GM18870 (cell line): ENCODE measurements at regions not wholly inside any gene's neighbourhood (a gene's known extent, or its start where the extent isn't known, plus 50 kb on each side); places are given as distances from the start of the nearest gene placed in this dataset.

Experiments used
- ATAC-seq: cut with Tn5 transposase; IDR thresholded peaks from one replicate; pipeline ENCODE4 v1.9.1; 2021; ENCODE audit warnings: moderate library complexity; ENCODE audit not compliant: unreplicated experiment

DNA sequence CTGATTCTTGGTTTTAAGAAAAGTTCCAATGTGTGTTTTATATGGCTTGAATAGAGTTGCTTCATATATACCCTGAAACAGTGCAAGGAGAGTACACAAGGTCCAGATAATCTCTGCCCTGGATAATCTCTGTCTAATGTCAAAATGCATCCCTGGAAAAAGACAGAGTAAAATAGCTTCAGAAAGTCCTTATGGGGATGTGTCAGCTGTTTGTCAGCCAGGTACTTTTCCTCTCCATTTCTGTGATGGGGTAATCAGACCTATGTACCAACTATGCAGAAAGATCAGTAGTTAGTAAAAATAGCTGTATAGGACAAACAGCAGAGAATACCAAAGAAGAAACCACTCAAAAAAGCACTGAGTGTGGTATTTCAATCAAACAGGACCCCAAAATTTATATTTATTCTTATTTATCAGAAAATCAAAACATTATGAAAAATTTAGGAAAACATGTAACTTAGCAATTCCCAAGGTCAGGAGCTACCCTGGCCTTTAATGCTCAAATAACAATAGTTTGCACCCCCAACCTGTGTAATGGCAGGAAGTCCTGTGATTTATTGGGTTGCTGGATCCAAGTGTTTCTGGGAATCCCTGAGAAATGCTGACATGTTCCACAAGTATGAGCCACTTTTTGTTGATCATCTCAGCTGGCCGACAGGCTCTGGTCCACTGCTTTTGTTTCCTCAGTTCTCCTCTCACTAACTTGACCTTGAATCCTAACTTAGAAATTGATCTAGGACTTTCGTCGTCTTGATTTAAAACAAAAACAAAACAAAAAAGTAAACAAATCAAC lies 69.6 kb downstream of the MDH1 start:
- ATAC-seq: no peak

GRCh38 chr2:63660060-63660459 lies 71.3 kb downstream of the MDH1 start:
- ATAC-seq: no peak

DNA sequence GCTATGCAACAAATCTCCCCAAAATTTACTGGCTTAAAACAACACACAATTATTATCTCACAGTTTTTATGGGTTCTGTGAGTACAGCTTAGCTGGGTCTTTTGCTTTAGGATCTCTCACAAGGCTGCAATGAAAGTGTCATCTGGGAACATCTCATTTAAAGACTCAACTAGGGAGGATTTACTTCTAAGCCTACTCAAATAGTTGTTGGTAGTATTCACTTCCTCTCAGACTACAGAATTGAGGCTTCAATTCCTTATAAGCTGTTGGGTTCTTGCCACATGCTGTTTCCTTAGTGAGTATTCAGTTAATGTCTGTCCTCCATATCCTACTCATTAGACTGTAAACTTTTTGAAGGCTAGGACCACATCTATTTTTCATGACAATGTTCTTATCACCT lies 72.3 kb downstream of the MDH1 start:
- ATAC-seq: no peak

GRCh38 chr2:63662028-63662804 lies 73.5 kb downstream of the MDH1 start:
- ATAC-seq: no peak

DNA sequence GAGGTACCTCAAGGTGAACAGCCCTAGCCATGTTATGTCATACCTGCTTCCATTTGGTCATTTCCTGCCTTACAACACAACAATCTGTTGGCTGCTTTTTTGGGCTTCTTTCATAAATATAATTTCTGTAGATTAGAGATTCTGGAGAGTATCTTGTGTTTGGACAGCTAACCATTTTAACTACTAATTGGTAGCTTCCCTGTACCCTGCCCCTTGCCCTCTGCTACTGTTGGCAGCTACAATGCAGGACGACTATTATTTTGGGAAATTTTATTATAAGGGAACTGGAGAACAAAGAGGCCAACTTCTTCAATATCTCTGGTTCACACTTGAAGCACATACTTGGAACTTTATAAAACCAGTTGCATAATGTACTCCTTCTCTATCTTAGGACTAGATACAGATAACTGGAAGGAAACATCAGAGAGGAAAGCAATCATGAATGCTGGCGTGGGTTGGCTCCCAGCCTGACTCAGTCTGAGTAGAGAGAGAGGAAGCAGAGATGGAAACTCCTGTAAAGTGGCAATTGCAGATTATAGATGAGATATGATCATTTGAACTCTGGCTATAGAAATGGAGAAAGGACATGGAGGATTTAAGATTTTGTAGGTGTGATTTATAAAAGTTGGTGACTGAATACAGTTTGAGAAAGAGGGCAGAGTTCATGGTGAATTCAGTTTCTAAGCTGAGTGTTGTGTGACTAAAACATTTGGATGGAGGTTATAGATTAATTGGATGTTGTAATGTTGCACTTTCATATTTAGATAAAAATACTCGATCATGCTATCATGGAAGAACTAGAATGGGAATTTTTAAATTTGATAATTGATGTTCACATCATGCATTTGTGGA lies 74.5 kb downstream of the MDH1 start:
- no peak for ATAC-seq

- no peak for ATAC-seq
Measured at GRCh38 chr2:63665091-63665490, 76.3 kb downstream of the MDH1 start.

DNA sequence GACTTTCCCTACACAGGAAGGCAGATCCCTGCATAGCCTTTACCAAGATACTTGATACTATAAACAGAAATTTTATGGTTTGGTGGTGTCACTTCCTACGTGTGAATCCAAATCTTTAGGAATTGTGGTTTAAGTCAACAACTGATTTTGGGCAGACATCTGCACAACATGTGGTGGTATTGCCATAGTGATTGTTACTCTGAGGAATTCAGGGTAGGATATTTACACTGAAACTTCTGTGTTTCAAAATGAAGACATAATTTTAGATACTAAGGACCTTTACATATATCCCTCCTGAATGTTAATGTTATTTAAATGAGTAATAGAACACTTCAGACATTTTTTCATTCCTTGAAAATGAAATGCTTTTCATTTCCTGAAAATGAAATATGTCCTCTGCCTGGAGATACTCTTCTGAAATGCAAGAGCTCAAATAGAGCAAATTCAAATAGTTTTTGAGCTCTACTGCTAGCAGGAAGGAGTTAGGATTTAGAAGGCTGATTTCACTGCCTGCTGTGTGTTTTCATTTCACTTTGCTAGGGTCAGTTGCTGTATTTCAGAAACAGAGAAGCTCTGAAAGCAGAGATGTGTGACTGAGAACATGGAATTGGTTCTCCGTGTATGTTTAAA lies 77.2 kb downstream of the MDH1 start:
- ATAC-seq: no peak

DNA sequence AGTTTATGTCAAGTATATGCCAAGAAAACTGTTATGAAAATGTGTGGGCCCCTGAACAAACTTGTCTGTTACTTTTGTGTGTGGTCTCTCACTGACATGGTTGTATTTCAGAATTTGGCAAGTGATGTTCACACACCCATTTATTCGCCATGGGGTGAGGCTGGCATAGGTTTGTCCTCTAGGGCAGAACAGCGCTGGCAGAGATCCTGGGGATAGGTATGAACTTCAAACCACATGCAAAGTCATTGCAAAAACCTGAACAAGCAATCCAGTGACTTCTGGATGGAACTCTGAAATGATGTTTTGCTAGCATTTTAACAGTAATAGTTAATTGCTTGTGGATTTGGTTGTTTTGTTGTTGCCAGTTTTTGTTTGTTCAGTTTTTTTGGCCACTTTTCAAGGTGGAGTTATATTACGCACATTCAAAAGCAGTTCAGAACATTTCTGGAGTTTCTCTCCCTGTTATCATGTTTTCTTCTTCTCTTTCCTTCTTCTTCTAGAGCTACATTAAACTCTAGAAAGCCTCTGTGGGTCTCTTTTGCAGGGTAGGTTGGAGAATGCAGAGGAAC lies 78.5 kb downstream of the MDH1 start:
- no peak for ATAC-seq

GRCh38 chr2:63668000-63668399 lies 79.2 kb downstream of the MDH1 start:
- ATAC-seq: no peak

DNA sequence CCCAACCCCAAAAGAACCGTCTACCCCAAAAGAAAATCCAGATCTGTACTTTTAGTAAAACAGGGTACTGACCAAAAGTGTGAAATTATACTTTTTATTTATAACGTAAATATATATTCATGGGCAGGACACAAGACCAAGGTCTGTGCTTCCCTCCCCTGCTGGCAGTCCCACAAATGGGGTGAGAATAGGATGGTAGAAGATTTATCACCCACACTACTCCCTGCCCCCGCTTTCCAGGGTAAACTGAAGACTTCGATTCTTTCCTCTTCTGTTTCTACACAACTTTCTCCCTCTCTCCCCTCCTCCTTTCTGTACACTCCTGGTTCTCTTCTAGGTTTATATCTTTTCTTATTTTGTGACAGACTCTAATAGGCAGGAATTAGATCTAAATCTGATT lies 79.7 kb downstream of the MDH1 start:
- no peak for ATAC-seq

DNA sequence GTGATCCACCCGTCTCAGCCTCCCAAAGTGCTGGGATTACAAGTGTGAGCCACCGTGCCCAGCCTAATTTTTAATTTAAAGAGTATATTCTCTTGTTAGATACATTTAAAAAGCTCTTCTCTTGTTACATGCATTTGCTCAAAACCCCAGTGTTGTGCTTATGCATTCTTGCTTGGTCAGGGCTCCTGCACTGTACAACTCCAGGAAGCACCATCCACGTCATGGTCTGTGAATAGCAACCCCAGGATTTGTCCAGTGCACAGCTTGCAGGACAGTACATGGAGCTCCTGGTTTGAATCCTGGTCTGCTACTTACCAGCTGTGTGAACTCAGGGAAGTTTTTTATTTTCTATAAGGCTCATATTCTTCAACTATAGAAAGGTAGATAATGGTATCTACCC lies 80.8 kb downstream of the MDH1 start:
- ATAC-seq: no peak

- ATAC-seq: no peak
Measured at GRCh38 chr2:63673865-63674533, 85.2 kb downstream of the MDH1 start.

- ATAC-seq: no peak
Measured at GRCh38 chr2:63675026-63675425, 86.3 kb downstream of the MDH1 start.

GRCh38 chr2:63676135-63676534 lies 87.4 kb downstream of the MDH1 start:
- peak; percentile 61 for ATAC-seq

- no peak for ATAC-seq
Measured at GRCh38 chr2:63678085-63678484, 89.3 kb downstream of the MDH1 start.

- no peak for ATAC-seq
Measured at GRCh38 chr2:63678551-63678950, 89.8 kb downstream of the MDH1 start.

- no peak for ATAC-seq
Measured at GRCh38 chr2:63679252-63679855, 90.6 kb downstream of the MDH1 start.

GRCh38 chr2:63680455-63680854 lies 91.7 kb downstream of the MDH1 start:
- no peak for ATAC-seq

DNA sequence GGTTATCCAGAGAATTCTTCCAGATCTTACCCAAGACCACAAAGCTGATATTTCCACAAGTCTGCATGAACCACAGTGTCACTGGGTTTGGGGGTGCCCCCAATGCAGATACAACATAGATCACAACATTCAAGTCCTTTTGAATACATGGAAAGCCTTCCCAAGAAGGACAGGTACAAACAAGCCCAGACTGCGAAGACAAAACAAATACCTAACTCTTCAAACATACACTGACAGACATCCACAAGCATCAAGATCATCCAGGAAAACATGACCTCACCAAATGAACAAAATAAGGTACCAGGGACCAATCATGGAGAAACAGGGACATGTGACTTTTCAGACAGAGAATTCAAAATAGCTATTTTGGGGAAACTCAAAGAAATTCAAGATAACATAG lies 93.1 kb downstream of the MDH1 start:
- ATAC-seq: no peak
